GM10266 (cell line): ENCODE measurements at regions not wholly inside any gene's neighbourhood (a gene's known extent, or its start where the extent isn't known, plus 50 kb on each side); places are given as distances from the start of the nearest gene placed in this dataset.

ENCODE experiments used
- DNase-seq: peaks from one replicate; pipeline ENCODE4 v3.0.0; 2012; ENCODE audit errors: extremely low spot score
- TF ChIP-seq, protein P1 (sequence below): IDR thresholded peaks from 2 replicates; pipeline ENCODE4 v1.5.1; 2012; ENCODE audit warnings: mild to moderate bottlenecking, low read depth; ENCODE audit not compliant: control insufficient read depth, insufficient read depth; ENCODE audit errors: missing control alignments

DNA sequence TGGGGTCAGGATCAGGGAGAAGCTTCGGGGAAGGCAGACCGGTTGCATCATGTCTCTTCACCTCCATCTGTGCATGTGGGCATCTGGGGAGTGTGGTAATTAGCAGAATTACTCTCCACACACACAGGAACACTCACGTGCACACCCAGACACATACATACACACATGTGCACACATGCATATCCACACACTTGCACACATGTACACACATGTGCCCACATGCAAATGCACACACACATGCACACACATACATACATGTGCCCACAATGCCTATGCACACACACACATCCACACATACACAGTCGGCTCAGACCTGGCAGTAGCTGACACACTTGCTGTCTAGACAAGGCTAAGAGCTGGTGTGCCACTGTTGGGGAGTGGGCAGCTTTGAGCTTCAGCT, 212.3 kb upstream of the PMEPA1 start:
- DNase-seq = no peak
- TF ChIP-seq, protein P1, sequence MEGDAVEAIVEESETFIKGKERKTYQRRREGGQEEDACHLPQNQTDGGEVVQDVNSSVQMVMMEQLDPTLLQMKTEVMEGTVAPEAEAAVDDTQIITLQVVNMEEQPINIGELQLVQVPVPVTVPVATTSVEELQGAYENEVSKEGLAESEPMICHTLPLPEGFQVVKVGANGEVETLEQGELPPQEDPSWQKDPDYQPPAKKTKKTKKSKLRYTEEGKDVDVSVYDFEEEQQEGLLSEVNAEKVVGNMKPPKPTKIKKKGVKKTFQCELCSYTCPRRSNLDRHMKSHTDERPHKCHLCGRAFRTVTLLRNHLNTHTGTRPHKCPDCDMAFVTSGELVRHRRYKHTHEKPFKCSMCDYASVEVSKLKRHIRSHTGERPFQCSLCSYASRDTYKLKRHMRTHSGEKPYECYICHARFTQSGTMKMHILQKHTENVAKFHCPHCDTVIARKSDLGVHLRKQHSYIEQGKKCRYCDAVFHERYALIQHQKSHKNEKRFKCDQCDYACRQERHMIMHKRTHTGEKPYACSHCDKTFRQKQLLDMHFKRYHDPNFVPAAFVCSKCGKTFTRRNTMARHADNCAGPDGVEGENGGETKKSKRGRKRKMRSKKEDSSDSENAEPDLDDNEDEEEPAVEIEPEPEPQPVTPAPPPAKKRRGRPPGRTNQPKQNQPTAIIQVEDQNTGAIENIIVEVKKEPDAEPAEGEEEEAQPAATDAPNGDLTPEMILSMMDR = no peak

DNA sequence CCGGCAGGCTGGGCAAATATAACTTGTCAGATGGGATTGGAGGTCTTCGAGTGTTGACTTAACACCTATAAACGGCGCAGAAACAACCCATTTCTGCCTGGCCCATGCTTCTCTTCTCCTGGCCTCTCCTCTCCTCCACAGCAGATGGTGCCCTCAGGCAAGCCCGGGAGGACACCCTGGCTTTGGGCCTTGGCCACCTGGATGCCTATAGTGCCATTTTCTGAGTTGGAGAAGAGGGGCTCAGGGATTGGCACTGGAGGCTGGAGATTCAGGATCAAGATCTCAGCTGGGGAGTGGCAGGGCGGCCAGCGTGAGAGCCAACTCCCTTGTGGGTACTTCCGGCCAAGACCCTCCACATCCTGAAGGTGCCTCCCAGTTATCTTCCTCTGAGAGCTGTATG, 211.9 kb upstream of the PMEPA1 start:
- DNase-seq = no peak
- TF ChIP-seq, protein P1 = no peak

DNA sequence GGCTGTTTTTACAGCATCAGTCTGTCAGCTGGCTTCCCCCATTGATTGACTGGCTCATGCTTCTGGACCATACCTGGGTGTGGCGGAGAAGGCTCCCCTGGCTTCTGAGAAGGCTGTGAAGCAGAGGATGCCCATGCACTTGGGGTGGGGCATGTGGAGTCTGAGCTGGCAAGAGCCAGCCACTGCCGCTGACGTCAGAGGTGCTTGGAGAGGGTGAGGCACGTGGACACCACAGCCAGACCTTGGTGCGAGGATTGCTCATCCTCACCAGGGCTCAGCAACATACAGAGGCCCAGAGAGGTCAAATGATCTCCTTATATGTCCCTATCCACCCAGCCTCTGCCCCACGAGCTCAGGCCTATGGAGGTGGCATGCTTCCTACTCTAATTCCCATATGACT, 211.2 kb upstream of the PMEPA1 start:
- no peak for DNase-seq
- TF ChIP-seq, protein P1 = no peak

DNA sequence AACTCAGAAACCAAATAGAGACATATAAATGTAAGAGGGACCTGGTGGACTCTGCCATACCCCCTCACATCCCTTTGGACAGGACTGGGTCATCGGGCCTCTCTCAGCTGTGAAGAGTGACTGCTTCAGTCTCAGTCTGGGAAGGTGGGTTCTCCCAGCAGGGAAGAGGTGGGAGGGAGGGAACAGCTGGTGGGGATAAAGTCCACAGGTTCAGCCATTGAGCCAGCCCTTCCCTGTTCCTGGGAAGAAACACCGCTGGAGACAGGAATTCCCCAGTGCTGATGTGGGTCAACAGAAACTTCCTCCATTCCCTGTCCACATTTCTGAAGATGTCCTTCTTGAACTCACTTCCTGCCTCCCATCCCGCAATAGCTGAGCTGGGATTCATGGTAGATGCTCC, 209.2 kb upstream of the PMEPA1 start:
- DNase-seq = no peak
- TF ChIP-seq, protein P1 = no peak

DNA sequence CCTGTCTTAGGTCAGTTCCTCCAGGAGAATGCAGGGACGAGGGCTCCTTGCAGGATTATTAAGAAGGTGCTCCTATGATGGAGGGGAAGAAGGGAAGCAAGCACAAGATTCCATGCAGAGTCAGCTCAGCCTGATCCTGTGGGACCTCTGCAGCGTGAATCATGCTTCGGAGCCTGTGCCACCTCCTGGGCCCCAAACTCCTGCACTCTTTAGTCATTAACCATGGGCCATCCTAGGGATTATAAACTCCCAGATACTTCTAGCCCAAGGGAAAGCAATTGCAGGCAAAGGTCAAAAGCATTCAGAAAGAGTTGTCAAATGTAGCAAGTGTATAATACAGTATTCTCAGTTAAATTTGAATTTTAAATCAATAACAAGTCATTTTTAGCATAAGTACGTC, 208.7 kb upstream of the PMEPA1 start:
- TF ChIP-seq, protein P1 = no peak
- no peak for DNase-seq

DNA sequence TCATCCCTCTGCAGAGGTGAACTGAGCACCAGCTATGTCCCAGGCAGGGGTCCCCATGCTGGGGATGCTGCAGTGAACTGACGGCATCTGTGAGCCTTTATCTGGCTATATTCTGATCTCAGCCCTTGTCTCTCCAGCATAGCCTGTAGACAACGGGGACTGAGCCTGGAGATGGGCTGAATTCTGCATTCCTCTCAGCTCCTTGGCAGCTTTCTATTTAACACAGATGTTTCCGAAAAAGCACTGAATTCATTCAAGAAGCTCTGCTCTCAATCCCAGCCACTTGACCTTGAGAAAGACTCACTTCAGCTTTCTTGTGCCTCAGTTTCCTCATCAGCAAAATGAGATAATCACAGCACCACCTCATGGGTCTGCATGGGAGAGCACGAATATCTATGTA, 204.4 kb upstream of the PMEPA1 start:
- no peak for DNase-seq
- TF ChIP-seq, protein P1 = no peak

DNA sequence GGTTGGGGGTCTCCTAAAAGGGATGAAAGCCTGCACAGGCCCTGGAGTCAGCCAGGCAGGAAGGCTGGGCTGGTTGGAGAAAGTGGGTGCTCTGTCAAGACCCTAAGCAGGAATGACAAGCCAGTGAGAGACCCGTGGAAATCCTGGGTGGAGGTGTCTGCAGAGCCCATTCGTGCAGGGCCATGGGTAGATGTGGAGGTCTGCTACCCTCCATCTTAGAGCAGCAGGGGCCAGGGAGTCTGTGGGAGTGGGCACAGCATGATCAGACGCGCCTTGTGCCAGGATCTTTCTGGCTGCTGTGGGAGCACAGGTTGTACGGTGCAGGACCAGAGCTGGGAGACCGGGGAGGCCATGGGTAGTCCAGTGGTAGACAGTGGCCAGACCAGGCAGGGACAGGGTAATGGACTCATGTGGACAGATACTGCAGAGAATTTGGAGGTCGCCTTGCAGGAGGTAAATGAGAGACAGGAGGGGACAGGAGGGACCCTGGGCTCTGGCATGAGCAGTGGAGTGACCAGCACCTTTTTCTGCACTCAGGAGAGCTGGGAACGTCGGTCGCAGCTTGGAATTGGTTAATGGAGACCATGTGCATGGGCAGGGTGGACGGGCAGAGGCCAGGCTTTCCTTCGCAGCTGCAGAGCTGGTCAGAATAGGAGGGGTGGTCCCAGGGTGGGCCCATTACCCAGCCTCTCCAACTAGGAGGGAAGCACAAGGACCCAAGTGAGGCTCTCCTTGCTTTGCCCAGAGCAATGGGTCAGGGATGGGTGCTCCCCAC, 203.5 kb upstream of the PMEPA1 start:
- DNase-seq = no peak
- TF ChIP-seq, protein P1 = no peak
